Myocyte (in vitro differentiated cells): ENCODE measurements at regions not wholly inside any gene's neighbourhood (a gene's known extent, or its start where the extent isn't known, plus 50 kb on each side); places are given as distances from the start of the nearest gene placed in this dataset.

Source experiments
- DNase-seq: peaks from one replicate; pipeline ENCODE4 v3.0.0-alpha.2; 2012; ENCODE audit warnings: low read depth

- no peak for DNase-seq
These were observed 563.4 kb upstream of the DPPA4 start for GRCh38 chr3:109900783-109901182.

DNA sequence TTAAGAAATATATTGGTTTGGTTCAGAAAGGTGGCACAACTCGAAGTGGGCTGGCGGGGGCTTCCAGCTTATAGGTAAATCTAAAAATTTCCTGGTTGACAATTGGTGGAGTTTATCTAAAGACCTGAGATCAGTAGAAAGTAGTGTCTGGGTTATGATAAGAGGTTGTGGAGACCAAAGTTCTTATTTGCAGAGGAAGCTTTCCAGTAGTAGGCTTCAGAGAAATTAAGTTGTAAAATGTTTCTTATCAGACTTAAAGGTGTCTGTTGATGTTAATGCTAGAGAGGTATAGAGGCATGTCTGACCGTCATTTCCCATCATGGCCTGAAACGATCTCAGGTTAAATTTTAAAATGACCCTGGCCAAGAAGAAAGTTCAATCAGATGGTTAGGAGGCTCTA is 565.2 kb upstream of the DPPA4 start:
- no peak for DNase-seq

DNA sequence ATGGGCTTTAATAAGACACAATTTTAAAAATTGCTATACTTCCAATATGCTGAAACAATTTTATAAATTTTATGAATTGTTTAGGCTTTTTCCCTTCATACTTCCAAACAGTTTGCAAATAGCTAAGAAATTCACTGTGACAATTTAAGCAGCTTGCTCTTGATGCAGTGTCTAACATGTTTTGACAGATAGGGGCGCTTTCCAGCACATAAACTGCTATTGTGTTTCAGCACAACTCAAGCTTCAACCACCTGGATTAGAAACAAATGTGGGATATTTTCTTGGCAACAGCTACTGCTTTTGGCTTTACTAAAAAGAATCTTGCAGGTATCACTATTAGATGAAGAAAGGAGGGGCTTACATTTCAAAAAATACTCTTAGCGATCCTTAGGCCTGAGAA is 565.8 kb upstream of the DPPA4 start:
- no peak for DNase-seq

- DNase-seq: no peak
These were observed 573.4 kb upstream of the DPPA4 start for GRCh38 chr3:109910772-109911171.

DNA sequence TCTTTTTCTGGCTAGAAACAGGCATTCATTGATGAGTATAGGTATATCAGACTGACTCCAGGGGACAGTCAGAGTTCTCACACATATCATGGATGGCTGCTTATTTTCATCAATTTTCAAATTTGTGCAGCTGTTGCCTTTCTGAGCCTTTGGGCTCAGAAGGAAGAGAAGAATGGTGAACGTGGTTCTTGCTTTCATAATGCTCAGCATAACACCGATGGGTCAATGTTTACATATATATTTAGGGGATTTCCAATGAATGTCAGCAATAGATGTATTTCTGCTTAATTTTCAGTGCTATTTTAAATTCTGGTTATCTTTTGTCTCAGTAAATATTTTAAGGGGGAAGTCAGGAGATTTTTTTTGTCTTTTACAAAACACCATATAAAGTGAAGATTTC is 581.4 kb upstream of the DPPA4 start:
- DNase-seq: no peak

DNA sequence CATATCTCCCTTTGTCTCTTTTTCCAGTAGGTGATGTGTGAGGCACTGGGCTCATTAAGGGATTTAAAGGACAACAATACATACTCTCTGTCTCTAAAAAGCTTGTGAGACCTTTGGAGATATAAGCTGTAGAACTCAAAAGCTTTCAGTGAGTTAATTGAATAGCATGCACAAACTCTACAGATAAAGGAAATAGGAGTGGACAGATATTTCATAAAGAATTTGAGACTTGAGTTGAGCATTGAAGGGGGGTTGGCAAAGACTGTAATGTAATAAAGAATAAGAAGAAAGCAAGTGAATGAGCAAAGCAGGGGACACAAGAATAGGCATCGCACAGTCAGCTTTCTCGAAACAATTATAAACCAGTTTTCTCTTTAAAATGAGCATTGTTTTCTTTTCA is 583.4 kb upstream of the DPPA4 start:
- no peak for DNase-seq

DNA sequence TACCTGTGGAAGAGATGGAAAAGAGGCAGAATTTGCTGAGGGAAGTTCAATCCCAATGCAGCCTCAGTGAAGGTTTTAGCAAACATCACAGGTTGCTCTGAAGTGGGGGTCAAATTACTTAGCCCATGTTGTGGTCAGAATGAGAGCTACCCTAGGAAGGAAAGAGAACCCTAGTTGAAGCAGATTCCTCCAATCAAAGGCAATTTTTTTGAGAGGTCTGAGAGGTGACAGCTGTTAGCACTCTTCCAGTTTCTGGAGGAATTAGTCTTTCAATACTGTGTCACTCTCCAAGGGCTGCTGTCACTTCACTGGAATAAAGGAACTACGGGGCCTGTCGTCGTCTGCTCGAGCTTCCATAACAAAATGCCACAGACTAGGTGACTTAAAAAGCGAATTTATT is 584.2 kb upstream of the DPPA4 start:
- DNase-seq: peak; percentile 57

GRCh38 chr3:109922856-109923255 is 585.5 kb upstream of the DPPA4 start:
- no peak for DNase-seq

GRCh38 chr3:109923431-109923830 is 586.1 kb upstream of the DPPA4 start:
- no peak for DNase-seq

DNA sequence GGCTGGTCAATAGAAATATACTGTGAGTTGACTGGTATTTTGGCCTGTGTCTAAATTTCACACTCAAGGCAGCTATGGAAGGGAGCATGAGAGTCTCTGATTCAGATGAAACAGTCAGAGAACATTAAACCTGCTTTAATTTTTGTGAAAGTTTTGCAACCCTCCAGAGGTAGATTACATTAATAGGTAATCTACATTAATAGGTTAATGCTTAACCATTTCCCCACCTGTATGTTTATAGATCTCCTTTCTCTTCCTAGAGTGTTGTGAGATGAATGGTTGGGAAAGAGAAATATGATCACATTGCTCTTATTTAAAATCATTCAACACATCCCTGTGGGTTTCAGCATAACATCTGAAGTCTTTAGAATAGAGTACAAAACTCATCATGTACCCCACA is 586.9 kb upstream of the DPPA4 start:
- DNase-seq: no peak

DNA sequence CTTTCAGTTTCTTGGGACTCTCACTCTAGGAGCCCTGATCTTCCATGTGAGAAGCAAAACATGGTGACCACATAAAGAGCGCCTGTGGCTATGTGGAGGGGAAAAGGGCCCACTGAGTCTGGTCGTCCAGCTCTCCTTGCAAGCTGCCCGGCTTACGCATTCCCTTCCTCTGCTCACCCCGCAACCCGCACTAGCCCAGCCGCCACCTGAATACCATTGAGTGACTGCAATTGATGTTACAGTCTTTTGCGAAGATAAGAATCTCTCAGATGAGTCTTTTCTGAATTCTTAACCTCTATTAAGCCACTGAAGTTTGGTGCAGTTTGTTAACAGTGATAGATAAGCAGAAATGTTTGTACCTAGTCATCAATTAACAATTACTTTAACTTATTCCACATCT is 589.0 kb upstream of the DPPA4 start:
- no peak for DNase-seq

GRCh38 chr3:109927161-109927560 is 589.8 kb upstream of the DPPA4 start:
- peak; percentile 85 for DNase-seq

- DNase-seq: peak; percentile 3
These were observed 590.4 kb upstream of the DPPA4 start for GRCh38 chr3:109927726-109928125.

- no peak for DNase-seq
These were observed 593.2 kb upstream of the DPPA4 start for GRCh38 chr3:109930582-109930981.

DNA sequence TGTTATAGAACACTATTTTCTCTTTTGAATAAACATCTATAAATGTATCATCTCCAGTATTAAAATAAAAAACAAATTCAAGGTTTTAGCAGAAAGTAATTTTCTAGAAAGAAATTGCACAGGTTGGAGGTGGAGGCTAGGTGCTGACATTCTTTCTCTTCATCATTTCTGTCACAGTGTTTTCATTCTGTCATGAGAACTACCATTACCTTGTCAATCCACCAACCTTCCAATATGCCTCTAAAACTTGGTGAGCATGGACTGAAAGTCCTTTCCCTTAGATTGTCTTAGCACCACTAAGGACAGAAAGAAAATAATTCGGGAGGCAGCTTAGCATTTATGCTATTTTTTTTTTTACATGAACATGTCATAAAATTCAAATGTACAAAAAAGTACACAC is 596.2 kb upstream of the DPPA4 start:
- no peak for DNase-seq

DNA sequence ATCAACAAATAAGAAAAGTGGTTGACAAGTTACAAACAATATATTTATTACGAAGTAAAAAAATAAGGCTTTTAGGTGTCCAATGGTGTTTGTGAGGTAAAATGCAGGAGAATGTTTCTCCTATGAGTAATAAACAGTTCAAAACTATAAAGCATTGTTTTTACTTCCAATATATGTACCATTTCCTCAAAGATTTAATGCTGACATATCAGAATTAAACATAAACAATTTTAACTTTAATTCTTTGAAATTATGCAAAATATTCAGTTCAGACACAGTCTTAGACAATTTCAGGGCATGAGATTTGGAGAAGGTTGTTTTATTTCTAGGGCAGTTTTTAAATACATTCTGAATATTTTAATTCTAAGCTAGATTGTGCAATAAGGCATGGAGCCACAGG is 602.5 kb upstream of the DPPA4 start:
- no peak for DNase-seq

- DNase-seq: no peak
These were observed 605.8 kb upstream of the DPPA4 start for GRCh38 chr3:109943181-109943580.

- DNase-seq: no peak
These were observed 607.5 kb upstream of the DPPA4 start for GRCh38 chr3:109944836-109945235.

DNA sequence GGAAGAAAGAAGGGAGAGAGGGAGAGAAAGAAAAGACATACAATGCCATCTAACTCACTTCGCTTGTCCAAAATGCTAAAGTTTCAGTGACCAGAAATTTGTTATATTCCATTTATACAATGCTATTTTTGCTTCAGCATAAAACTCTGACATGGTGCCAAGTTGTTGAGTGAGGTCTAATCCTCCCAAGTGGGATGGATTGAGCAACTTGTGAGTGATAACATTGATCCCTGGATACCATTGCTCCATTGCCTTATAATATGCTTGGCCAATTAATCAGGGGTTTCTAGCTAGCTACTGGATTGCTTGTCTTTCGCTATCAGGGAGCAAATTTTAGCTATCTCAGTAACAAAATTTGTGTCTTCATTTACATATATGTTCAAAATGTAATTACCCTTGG is 615.6 kb upstream of the DPPA4 start:
- peak; percentile 8 for DNase-seq

DNA sequence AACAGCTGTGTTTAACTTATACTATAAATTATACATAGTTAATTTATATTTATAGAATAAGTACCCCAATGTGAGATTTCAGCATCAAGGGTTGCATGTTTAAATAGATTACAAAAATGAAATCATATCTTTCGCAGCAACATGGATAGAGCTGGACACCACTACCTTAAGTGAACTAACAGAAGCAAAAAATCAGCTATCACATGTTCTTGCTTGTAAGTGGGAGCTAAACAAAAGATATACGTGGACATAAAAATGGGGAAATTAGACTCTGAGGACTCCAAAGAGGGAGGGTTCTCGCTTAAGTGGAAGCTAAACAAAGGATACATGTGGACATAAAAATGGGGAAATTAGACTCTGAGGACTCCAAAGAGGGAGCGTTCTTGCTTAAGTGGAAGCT is 626.5 kb upstream of the DPPA4 start:
- no peak for DNase-seq

GRCh38 chr3:109973733-109974132 is 636.4 kb upstream of the DPPA4 start:
- peak; percentile 33 for DNase-seq

DNA sequence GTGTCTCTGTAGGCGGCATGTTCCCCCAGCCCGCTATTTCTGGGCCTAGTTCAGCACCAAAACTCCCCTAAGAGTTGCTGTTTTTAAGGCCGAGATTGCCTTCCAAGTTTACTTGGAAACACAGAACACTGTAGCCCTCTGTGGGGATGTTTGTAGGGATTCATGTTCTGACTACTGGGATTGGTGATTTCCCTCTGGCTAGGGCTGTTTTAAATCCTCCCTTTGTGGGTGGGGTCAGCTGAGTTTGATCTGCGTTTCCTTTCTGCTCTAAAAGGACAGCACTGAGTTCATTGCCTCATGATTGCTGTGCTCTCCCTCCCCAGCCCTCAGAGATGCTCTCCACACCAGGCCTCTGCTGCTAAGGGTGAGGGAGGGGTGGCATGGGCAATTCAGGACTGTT is 640.6 kb upstream of the DPPA4 start:
- no peak for DNase-seq

- DNase-seq: no peak
These were observed 644.9 kb upstream of the DPPA4 start for GRCh38 chr3:109982201-109982600.

- DNase-seq: no peak
These were observed 647.6 kb upstream of the DPPA4 start for GRCh38 chr3:109984976-109985375.
